GM19395 (cell line): ENCODE measurements at regions not wholly inside any gene's neighbourhood (a gene's known extent, or its start where the extent isn't known, plus 50 kb on each side); places are given as distances from the start of the nearest gene placed in this dataset.
"Not testable (repeated sequence)": the region's sequence is repeated elsewhere in the genome, so short reads cannot be mapped to it uniquely, and the experiment has no call there.

Experiments used
- ATAC-seq: cut with Tn5 transposase; IDR thresholded peaks from one replicate; pipeline ENCODE4 v1.9.1; 2021; ENCODE audit warnings: mild to moderate bottlenecking, moderate library complexity; ENCODE audit not compliant: unreplicated experiment

DNA sequence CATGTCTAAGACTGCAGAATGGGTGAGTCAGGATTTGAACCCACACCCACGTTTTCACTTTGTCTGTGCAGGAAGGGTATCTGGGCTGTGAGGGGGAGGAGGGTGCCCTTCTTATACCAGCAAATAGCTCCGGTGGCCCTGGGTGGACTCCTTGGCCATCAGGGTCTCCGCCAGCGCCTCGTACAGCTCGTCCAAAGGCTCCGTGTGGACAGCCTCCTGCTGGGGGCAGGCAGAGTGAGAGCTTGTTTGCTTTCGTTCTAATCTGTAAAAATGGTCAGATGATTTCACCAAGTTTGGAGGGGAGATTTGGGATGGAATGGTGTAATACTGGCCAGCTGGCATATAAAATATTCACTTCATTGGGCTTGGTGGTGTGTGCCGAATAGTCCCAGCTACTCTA, 111.7 kb upstream of the CCZ1B start:
- ATAC-seq, result not testable (repeated sequence)

- ATAC-seq, result not testable (repeated sequence)
These were observed 112.2 kb upstream of the CCZ1B start for GRCh38 chr7:6938284-6938683.

- not testable (repeated sequence) for ATAC-seq
These were observed 113.1 kb upstream of the CCZ1B start for GRCh38 chr7:6939126-6939525.

DNA sequence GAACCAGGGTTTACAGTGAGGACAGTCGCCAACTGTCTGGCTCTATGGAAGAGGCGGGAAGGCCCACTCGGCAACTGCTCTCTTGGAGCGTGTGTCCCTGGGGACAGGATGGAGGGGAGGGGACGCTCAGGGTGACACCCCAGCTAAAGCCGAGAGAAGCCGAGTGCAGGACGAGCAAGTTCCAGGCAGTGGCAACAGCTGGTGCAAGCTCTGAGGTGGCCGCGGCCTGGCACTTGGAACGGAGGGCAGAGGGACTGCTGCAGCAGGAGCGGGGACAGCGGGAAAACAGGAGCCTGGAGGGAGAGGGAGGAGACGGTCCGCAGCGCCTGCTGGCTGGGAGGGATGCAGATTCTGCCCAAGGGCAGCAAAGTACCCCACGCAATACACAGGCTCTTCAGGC, 113.8 kb upstream of the CCZ1B start:
- ATAC-seq, result not testable (repeated sequence)

DNA sequence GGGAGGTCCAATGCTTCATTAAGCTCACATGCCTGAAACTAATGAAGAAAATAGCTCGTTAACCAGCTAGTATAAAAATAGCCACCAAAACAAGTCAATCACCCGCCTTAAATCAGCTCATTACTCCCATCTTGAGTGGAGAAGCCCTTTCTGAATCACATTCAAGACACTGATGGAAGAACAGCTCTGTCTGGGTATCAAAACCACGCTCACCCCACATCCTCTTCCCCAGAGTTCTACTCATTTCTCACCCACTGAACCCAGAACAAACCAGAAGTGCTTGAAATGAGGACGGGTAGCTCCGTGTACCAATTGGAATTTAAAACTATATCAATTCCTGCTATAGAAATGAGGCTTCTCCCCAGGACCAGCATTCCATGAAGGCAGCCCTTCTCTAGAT, 120.8 kb upstream of the CCZ1B start:
- ATAC-seq, result not testable (repeated sequence)

- not testable (repeated sequence) for ATAC-seq
These were observed 124.2 kb upstream of the CCZ1B start for GRCh38 chr7:6950231-6950630.

DNA sequence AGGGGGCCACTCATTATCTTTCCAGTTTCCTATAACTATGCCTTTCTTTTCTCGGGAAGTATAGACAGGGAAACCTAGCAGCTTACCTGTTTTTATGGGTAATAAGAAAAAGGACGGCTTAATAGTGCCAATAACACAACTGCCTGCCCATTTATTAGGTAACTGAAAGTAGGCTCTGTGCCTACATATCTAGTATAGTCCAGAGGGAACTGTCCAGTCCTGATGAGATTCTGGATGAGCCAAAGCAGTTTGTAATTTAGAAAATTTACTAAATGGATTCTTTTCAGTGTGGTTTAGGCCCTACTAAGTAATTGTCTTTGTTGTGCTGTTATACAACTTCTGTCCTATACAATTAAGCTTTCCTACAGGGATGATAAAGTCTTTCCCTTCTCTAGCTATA, 125.5 kb upstream of the CCZ1B start:
- ATAC-seq, result not testable (repeated sequence)

GRCh38 chr7:6953138-6953797, 127.2 kb upstream of the CCZ1B start:
- not testable (repeated sequence) for ATAC-seq

DNA sequence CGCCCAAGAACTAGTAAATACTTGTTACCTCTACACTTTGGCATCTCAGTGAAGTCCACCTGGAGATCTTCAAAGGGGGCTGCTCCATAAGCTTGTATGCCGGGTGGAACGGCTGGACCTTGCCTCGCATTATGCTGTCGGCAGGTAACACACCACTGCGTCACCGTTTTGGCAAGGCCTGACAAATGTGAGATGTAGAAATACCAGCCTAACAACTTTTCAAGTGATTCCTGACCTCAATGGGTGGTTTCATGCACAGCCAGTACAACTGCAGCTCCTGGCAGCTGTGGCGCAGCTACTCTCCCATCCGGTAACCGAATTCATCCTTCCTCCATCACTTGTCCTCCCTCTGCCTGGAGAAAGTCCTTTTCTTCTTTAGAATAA, 127.7 kb upstream of the CCZ1B start:
- ATAC-seq, result not testable (repeated sequence)

DNA sequence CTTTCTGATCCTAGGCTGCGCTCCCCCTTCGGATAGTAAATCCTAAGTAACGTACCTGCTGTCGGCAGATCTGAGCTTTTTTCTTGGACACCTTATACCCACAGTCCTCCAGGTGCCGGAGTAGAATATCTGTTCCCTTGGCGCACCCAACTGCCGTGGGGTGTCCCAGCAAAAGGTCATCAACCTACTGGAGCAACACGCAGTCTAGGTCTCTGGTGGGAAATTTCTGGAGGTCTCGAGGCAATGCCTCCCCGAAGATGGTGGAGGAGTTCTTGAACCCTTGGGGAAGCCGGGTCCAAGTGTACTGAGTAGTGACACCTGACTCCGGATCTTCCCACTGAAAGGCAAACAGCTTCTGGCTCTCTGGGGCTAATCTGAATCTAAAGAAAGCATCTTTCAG, 129.3 kb upstream of the CCZ1B start:
- not testable (repeated sequence) for ATAC-seq

- ATAC-seq, result not testable (repeated sequence)
These were observed 130.0 kb upstream of the CCZ1B start for GRCh38 chr7:6955990-6956566.

- not testable (repeated sequence) for ATAC-seq
These were observed 132.3 kb upstream of the CCZ1B start for GRCh38 chr7:6958371-6958770.

DNA sequence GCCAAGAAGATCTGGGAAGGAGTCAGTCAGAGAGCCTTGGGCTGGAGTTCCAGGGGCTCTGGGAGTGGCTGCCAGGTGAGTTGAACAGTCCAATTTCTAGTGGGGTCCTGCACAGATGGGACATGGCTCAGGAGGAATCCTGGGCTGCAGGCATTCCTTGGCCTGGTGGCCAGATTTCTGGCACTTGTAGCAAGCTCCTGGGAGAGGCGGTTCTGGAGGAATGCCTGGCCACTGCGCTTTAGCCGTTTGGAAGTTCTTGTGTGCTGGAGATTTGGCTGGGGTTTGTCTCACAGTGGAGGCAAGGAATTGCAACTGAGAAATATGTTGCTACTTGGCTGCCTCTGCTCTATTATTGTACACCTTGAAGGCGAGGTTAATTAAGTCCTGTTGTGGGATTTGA, 133.9 kb upstream of the CCZ1B start:
- ATAC-seq, result not testable (repeated sequence)

- ATAC-seq, result not testable (repeated sequence)
These were observed 136.8 kb upstream of the CCZ1B start for GRCh38 chr7:6962871-6963270.

- ATAC-seq, result not testable (repeated sequence)
These were observed 139.0 kb upstream of the CCZ1B start for GRCh38 chr7:6965051-6965450.

DNA sequence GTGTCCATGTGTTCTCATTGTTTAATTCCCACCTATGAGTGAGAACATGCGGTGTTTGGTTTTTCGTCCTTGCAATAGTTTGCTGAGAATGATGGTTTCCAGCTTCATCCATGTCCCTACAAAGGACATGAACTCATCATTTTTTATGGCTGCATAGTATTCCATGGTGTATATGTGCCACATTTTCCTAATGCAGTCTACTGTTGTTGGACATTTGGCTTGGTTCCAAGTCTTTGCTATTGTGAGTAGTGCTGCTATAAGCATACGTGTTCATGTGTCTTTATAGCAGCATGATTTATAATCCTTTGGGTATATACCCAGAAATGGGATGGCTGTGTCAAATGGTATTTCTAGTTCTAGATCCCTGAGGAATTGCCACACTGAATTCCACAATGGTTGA, 144.1 kb upstream of the CCZ1B start:
- not testable (repeated sequence) for ATAC-seq

DNA sequence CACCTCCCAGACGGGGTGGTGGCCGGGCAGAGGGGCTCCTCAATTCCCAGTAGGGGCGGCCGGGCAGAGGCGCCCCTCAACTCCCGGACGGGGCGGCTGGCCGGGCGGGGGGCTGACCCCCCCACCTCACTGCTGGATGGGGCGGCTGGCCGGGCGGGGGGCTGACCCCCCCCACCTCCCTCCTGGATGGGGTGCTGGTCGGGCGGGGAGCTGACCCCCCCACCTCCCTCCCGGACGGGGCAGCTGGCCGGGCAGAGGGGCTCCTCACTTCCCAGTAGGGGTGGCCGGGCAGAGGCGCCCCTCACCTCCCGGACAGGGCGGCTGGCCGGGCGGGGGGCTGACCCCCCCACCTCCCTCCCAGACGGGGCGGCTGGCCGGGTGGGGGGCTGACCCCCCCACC, 148.8 kb upstream of the CCZ1B start:
- not testable (repeated sequence) for ATAC-seq

GRCh38 chr7:6975346-6975745, 149.3 kb upstream of the CCZ1B start:
- ATAC-seq, result not testable (repeated sequence)

GRCh38 chr7:6977368-6977767, 151.3 kb upstream of the CCZ1B start:
- not testable (repeated sequence) for ATAC-seq

DNA sequence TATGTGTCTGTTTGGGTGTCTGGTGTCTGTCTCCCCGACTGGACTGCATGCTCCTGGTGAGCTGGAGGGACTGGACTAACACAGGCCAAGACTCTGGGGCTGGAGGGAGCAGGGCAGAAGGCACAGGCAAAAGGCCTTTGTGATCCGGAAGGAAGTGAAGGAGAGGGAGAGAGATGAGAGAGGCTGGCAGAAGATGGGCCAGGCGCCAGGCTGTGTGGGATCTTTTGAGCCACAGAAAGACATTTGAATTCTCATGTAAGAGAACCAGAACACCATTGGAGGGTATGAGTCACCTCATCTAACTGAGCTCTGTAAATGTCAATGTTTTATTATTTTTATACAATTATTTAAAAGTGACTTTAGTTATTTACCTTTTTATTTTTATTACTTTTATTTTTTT, 152.3 kb upstream of the CCZ1B start:
- ATAC-seq, result not testable (repeated sequence)

- ATAC-seq, result not testable (repeated sequence)
These were observed 153.4 kb upstream of the CCZ1B start for GRCh38 chr7:6979456-6979855.

GRCh38 chr7:6982375-6982774, 156.3 kb upstream of the CCZ1B start:
- ATAC-seq, result not testable (repeated sequence)

DNA sequence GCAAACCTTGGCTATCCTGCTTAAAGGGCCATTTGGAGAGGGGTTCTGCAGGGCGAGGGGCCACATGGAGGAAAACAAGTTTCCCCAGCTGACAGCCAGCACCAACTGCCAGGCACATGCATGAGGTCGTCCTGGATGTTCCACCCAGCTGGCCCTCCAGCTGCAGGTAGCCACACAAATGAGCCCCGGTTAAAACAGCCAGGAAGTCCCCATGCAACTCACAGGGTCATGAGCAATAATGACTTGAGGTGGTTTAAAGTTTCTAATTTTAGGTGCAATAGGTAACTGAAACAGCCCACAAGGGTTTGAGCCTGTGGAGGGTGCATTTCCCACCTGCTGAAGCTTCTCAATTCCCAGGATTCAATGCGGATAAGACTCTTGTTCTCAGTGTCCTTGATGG, 160.8 kb upstream of the CCZ1B start:
- not testable (repeated sequence) for ATAC-seq
